ENCODE measurements at regions not wholly inside any gene's neighbourhood (a gene's known extent, or its start where the extent isn't known, plus 50 kb on each side); places are given as distances from the start of the nearest gene placed in this dataset.
"Not testable (repeated sequence)": the region's sequence is repeated elsewhere in the genome, so short reads cannot be mapped to it uniquely, and the experiment has no call there.

DNA sequence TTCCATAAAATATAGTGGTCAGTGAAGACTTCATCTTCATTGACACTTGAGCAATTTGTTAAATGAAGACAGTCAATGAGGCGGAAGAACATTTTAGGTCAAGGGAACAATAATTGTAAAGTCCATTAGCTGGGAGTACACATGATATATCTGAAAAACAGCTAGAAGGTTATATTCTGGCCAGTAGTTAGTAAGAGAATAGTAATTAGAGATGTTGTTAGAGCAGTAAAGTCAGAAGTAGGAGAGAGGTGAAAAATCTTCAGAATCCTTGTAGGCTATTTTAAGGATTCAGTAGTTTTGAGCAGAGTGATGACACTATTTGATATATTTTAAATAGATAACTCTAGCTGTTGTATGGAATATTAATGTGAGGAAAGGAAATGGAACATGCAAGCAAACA, 915.6 kb upstream of the NEGR1 start:
- Mint-ChIP-seq H3K27ac (no peak overlapping the region), H3K4me1 (no peaks in the 10 kb centered on the region), H3K9me3 (peaks cover 3 to 17% (median 8%) of the 10 kb centered on the region in 7 donors), H3K36me3 (no peaks in the 10 kb centered on the region), H3K4me3 (no peak overlapping the region), H3K27me3 (ENCODE audit: low read depth in 3 of 3) (peaks cover 0 to 1% (median 0%) of the 10 kb centered on the region in 3 donors)
- Histone ChIP-seq H3K4me2 (replicated peaks; ENCODE audit: extremely low read depth, low read length, poor library complexity, severe bottlenecking) (no peak overlapping the region), H3K27me3 (ENCODE audit: control insufficient read depth in 2 of 2, insufficient read depth in 2 of 2, low read length in 2 of 2) (no peaks in the 10 kb centered on the region), H3K4me1 (ENCODE audit: control insufficient read depth in 1 of 2, insufficient read depth in 2 of 2, low read length in 2 of 2) (no peaks in the 10 kb centered on the region), H2AFZ (ENCODE audit: insufficient read depth, low read depth, low read length, poor library complexity, severe bottlenecking) (no peak overlapping the region), H3K9ac (ENCODE audit: insufficient read depth, low read length, poor library complexity, severe bottlenecking) (no peak overlapping the region), H4K20me1 (ENCODE audit: insufficient read depth, low read length) (no peaks in the 10 kb centered on the region), H3K79me2 (ENCODE audit: insufficient read depth, low read length) (no peaks in the 10 kb centered on the region), H3K36me3 (replicated peaks in 1 of 2; ENCODE audit: control insufficient read depth in 1 of 2, insufficient read depth in 2 of 2, low read length in 2 of 2) (no peaks in the 10 kb centered on the region), H3K9me3 (replicated peaks in 1 of 2; ENCODE audit: control insufficient read depth in 1 of 2, insufficient read depth in 1 of 2, low read length in 2 of 2) (peaks cover 8 to 16% of the 10 kb centered on the region in 2 donors), H3K27ac (ENCODE audit: low read depth in 1 of 2, low read length in 2 of 2) (no peak overlapping the region), H3K4me3 (replicated peaks in 1 of 3; ENCODE audit: low read depth in 2 of 3, low read length in 3 of 3) (no peak overlapping the region)
- intact Hi-C loops (cut with micrococcal nuclease), result no loop called here
- no peak for DNase-seq
- TF ChIP-seq, protein P1, sequence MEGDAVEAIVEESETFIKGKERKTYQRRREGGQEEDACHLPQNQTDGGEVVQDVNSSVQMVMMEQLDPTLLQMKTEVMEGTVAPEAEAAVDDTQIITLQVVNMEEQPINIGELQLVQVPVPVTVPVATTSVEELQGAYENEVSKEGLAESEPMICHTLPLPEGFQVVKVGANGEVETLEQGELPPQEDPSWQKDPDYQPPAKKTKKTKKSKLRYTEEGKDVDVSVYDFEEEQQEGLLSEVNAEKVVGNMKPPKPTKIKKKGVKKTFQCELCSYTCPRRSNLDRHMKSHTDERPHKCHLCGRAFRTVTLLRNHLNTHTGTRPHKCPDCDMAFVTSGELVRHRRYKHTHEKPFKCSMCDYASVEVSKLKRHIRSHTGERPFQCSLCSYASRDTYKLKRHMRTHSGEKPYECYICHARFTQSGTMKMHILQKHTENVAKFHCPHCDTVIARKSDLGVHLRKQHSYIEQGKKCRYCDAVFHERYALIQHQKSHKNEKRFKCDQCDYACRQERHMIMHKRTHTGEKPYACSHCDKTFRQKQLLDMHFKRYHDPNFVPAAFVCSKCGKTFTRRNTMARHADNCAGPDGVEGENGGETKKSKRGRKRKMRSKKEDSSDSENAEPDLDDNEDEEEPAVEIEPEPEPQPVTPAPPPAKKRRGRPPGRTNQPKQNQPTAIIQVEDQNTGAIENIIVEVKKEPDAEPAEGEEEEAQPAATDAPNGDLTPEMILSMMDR (IDR thresholded peaks at IDR 0.05), result no peak
- WGBS (ENCODE audit: insufficient coverage), result 100% methylated on average over 1 of the region's 1 CpG

DNA sequence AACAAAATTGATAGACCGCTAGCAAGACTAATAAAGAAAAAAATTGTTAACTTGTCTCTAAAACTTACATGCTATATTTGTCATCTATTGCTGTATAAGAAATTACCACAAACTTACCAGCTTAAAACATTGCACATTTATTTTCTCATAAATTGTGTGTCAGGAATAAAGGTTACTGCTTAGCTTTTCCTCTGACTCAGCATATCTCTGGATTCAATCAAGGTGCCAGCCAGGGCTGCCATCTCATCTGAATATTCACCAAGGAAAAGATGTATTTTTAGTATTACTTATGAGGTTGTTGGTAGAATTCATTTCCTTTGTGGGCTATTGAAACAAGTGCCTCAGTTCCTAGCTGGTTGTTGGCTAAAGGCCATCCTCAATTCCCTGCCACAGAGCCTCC, 912.6 kb upstream of the NEGR1 start:
- H3K4me3 Mint-ChIP-seq, result no peak overlapping the region
- WGBS (ENCODE audit: insufficient coverage), result no CpG with 5 or more reads among the region's 1 CpG
- peaks cover 0 to 1% (median 0%) of the 10 kb centered on the region in 3 donors for H3K27me3 Mint-ChIP-seq (ENCODE audit: low read depth in 3 of 3)
- H4K20me1 ChIP-seq (ENCODE audit: insufficient read depth, low read length), result no peaks in the 10 kb centered on the region
- no peak overlapping the region for H3K27ac Mint-ChIP-seq
- intact Hi-C loops (cut with micrococcal nuclease), result no loop called here
- no peak overlapping the region for H3K4me2 ChIP-seq (replicated peaks; ENCODE audit: extremely low read depth, low read length, poor library complexity, severe bottlenecking)
- H3K4me3 ChIP-seq (replicated peaks in 1 of 3; ENCODE audit: low read depth in 2 of 3, low read length in 3 of 3), result no peak overlapping the region
- H3K9me3 Mint-ChIP-seq, result peaks cover 6 to 29% (median 17%) of the 10 kb centered on the region in 7 donors
- H3K36me3 ChIP-seq (replicated peaks in 1 of 2; ENCODE audit: control insufficient read depth in 1 of 2, insufficient read depth in 2 of 2, low read length in 2 of 2), result no peaks in the 10 kb centered on the region
- H3K27ac ChIP-seq (ENCODE audit: low read depth in 1 of 2, low read length in 2 of 2), result no peak overlapping the region
- no peaks in the 10 kb centered on the region for H3K79me2 ChIP-seq (ENCODE audit: insufficient read depth, low read length)
- no peaks in the 10 kb centered on the region for H3K36me3 Mint-ChIP-seq
- H3K9ac ChIP-seq (ENCODE audit: insufficient read depth, low read length, poor library complexity, severe bottlenecking), result no peak overlapping the region
- DNase-seq, result no peak
- H2AFZ ChIP-seq (ENCODE audit: insufficient read depth, low read depth, low read length, poor library complexity, severe bottlenecking), result no peak overlapping the region
- no peaks in the 10 kb centered on the region for H3K4me1 Mint-ChIP-seq
- no peaks in the 10 kb centered on the region for H3K27me3 ChIP-seq (ENCODE audit: control insufficient read depth in 2 of 2, insufficient read depth in 2 of 2, low read length in 2 of 2)
- H3K9me3 ChIP-seq (replicated peaks in 1 of 2; ENCODE audit: control insufficient read depth in 1 of 2, insufficient read depth in 1 of 2, low read length in 2 of 2), result peaks cover 23 to 29% of the 10 kb centered on the region in 2 donors
- TF ChIP-seq, protein P1 (IDR thresholded peaks at IDR 0.05), result no peak
- H3K4me1 ChIP-seq (ENCODE audit: control insufficient read depth in 1 of 2, insufficient read depth in 2 of 2, low read length in 2 of 2), result no peaks in the 10 kb centered on the region

DNA sequence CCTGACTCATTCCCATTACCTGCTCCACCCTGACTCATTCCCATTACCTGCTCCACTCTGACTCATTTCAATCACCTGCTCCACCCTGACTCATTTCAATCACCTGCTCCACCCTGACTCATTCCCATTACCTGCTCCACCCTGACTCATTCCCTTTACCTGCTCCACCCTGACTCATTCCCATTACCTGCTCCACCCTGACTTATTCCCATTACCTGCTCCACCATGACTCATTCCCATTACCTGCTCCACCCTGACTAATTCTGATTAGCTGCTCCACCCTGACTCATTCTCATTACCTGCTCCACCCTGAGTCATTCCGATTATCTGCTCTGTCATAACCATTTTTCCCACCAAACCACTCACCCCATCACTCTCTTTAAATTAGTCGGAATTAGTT, 901.2 kb upstream of the NEGR1 start:
- H3K4me3 ChIP-seq (replicated peaks in 1 of 3; ENCODE audit: low read depth in 2 of 3, low read length in 3 of 3); H2AFZ ChIP-seq (ENCODE audit: insufficient read depth, low read depth, low read length, poor library complexity, severe bottlenecking); H4K20me1 ChIP-seq (ENCODE audit: insufficient read depth, low read length); H3K27ac Mint-ChIP-seq; H3K4me3 Mint-ChIP-seq; H3K4me2 ChIP-seq (replicated peaks; ENCODE audit: extremely low read depth, low read length, poor library complexity, severe bottlenecking); H3K36me3 Mint-ChIP-seq; H3K36me3 ChIP-seq (replicated peaks in 1 of 2; ENCODE audit: control insufficient read depth in 1 of 2, insufficient read depth in 2 of 2, low read length in 2 of 2); H3K4me1 ChIP-seq (ENCODE audit: control insufficient read depth in 1 of 2, insufficient read depth in 2 of 2, low read length in 2 of 2); H3K27me3 Mint-ChIP-seq (ENCODE audit: low read depth in 3 of 3); intact Hi-C loops (cut with micrococcal nuclease); DNase-seq; H3K79me2 ChIP-seq (ENCODE audit: insufficient read depth, low read length); H3K4me1 Mint-ChIP-seq; H3K27me3 ChIP-seq (ENCODE audit: control insufficient read depth in 2 of 2, insufficient read depth in 2 of 2, low read length in 2 of 2); H3K27ac ChIP-seq (ENCODE audit: low read depth in 1 of 2, low read length in 2 of 2); H3K9ac ChIP-seq (ENCODE audit: insufficient read depth, low read length, poor library complexity, severe bottlenecking): not testable (repeated sequence)
- peaks cover 8 to 17% (median 11%) of the 10 kb centered on the region in 7 donors for H3K9me3 Mint-ChIP-seq
- H3K9me3 ChIP-seq (replicated peaks in 1 of 2; ENCODE audit: control insufficient read depth in 1 of 2, insufficient read depth in 1 of 2, low read length in 2 of 2), result peaks cover 0 to 16% of the 10 kb centered on the region in 2 donors
- WGBS (ENCODE audit: insufficient coverage), result 100% methylated on average over 2 of the region's 2 CpGs
